ENCODE measurements at regions not wholly inside any gene's neighbourhood (a gene's known extent, or its start where the extent isn't known, plus 50 kb on each side); places are given as distances from the start of the nearest gene placed in this dataset.

- Mint-ChIP-seq H3K27me3 (ENCODE audit: insufficient read depth, unreplicated experiment) (no peaks in the 10 kb centered on the region), H3K4me1 (ENCODE audit: insufficient read depth, unreplicated experiment) (peaks cover 34% of the 10 kb centered on the region), H3K36me3 (ENCODE audit: insufficient read depth, unreplicated experiment) (no peaks in the 10 kb centered on the region), H3K27ac (ENCODE audit: low read depth, unreplicated experiment) (peak overlapping the region; percentile 77), H3K4me3 (ENCODE audit: unreplicated experiment) (no peak overlapping the region), H3K9me3 (ENCODE audit: unreplicated experiment) (no peaks in the 10 kb centered on the region)
- no TSS peak for BruUV-seq (replicated peaks)
- ChIA-PET CTCF (no interaction called here), POLR2A (no interaction called here)
- no peak for DNase-seq (ENCODE audit: unreplicated experiment)
- no peak for TF ChIP-seq CTCF (IDR thresholded peaks at IDR 0.05; ENCODE audit: unreplicated experiment)
- intact Hi-C loops (cut with micrococcal nuclease): no loop called here
Observed at GRCh38 chr2:144947709-144948037, 427.8 kb upstream of the ZEB2 start.

GRCh38 chr2:144946263-144946662, 426.3 kb upstream of the ZEB2 start:
- BruUV-seq (replicated peaks): no TSS peak
- H3K4me3 Mint-ChIP-seq (ENCODE audit: unreplicated experiment): no peak overlapping the region
- TF ChIP-seq CTCF (IDR thresholded peaks at IDR 0.05; ENCODE audit: unreplicated experiment): no peak
- peaks cover 30% of the 10 kb centered on the region for H3K4me1 Mint-ChIP-seq (ENCODE audit: insufficient read depth, unreplicated experiment)
- no peaks in the 10 kb centered on the region for H3K9me3 Mint-ChIP-seq (ENCODE audit: unreplicated experiment)
- no peak overlapping the region for H3K27ac Mint-ChIP-seq (ENCODE audit: low read depth, unreplicated experiment)
- ChIA-PET POLR2A (interaction anchor here (0.7 to 1.0 kb wide), 2 partner anchors 19 to 25 kb away, joined by 3 to 4 read pairs; no protein-coding TSS in a partner anchor), CTCF (no interaction called here)
- intact Hi-C loops (cut with micrococcal nuclease): no loop called here
- DNase-seq (ENCODE audit: unreplicated experiment): peak; percentile 24
- no peaks in the 10 kb centered on the region for H3K36me3 Mint-ChIP-seq (ENCODE audit: insufficient read depth, unreplicated experiment)
- no peaks in the 10 kb centered on the region for H3K27me3 Mint-ChIP-seq (ENCODE audit: insufficient read depth, unreplicated experiment)

- H3K36me3 Mint-ChIP-seq (ENCODE audit: insufficient read depth, unreplicated experiment): no peaks in the 10 kb centered on the region
- peak overlapping the region; percentile 2 for H3K27ac Mint-ChIP-seq (ENCODE audit: low read depth, unreplicated experiment)
- H3K9me3 Mint-ChIP-seq (ENCODE audit: unreplicated experiment): no peaks in the 10 kb centered on the region
- intact Hi-C loops (cut with micrococcal nuclease): no loop called here
- H3K27me3 Mint-ChIP-seq (ENCODE audit: insufficient read depth, unreplicated experiment): no peaks in the 10 kb centered on the region
- POLR2A ChIA-PET: no interaction called here
- H3K4me3 Mint-ChIP-seq (ENCODE audit: unreplicated experiment): no peak overlapping the region
- H3K4me1 Mint-ChIP-seq (ENCODE audit: insufficient read depth, unreplicated experiment): peaks cover 25% of the 10 kb centered on the region
- DNase-seq (ENCODE audit: unreplicated experiment): peak; percentile 14
- BruUV-seq (replicated peaks): no TSS peak
- CTCF ChIA-PET: interaction anchor here (0.8 kb wide), 1 partner anchor 63 kb away, joined by 3 read pairs; no protein-coding TSS in a partner anchor
- no peak for TF ChIP-seq CTCF (IDR thresholded peaks at IDR 0.05; ENCODE audit: unreplicated experiment)
Observed at GRCh38 chr2:144944546-144945220, 424.8 kb upstream of the ZEB2 start.

- no peaks in the 10 kb centered on the region for H3K36me3 Mint-ChIP-seq (ENCODE audit: insufficient read depth, unreplicated experiment)
- peaks cover 25% of the 10 kb centered on the region for H3K4me1 Mint-ChIP-seq (ENCODE audit: insufficient read depth, unreplicated experiment)
- ChIA-PET POLR2A (interaction anchor here (0.7 to 1.4 kb wide), 3 partner anchors 13 to 284 kb away, joined by 3 to 4 read pairs (median 3); no protein-coding TSS in a partner anchor), CTCF (interaction anchor here (0.5 to 0.8 kb wide), 3 partner anchors 64 to 405 kb away, joined by 3 read pairs; no protein-coding TSS in a partner anchor)
- H3K27me3 Mint-ChIP-seq (ENCODE audit: insufficient read depth, unreplicated experiment): no peaks in the 10 kb centered on the region
- no TSS peak for BruUV-seq (replicated peaks)
- no peak overlapping the region for H3K4me3 Mint-ChIP-seq (ENCODE audit: unreplicated experiment)
- H3K27ac Mint-ChIP-seq (ENCODE audit: low read depth, unreplicated experiment): peak overlapping the region; percentile 2
- intact Hi-C loops (cut with micrococcal nuclease): no loop called here
- peak; percentile 46 for DNase-seq (ENCODE audit: unreplicated experiment)
- TF ChIP-seq CTCF (IDR thresholded peaks at IDR 0.05; ENCODE audit: unreplicated experiment): no peak
- H3K9me3 Mint-ChIP-seq (ENCODE audit: unreplicated experiment): no peaks in the 10 kb centered on the region
Observed at GRCh38 chr2:144943986-144944385, 424.1 kb upstream of the ZEB2 start.

Measured in MCF 10A (cell line).